Body of pancreas (tissue), 4 donors: ENCODE measurements at regions not wholly inside any gene's neighbourhood (a gene's known extent, or its start where the extent isn't known, plus 50 kb on each side); places are given as distances from the start of the nearest gene placed in this dataset.

ENCODE experiments used
- ATAC-seq: fragments of 150-250 bp; one replicate; pipeline ENCODE4 v1.9.1; 2016
- DNase-seq, 4 donors: peaks; one replicate each; pipeline ENCODE4 v3.0.0-alpha.2; 2019
- H3K27ac ChIP-seq, 4 donors: fragments of 200-600 bp; sonication (generic); 1 replicate in 3 of 4; 2 replicates in 1 of 4; pipeline versions ENCODE4 v1.5.1 to v1.6.1; 2016 to 2019; ENCODE audit warnings: mild to moderate bottlenecking in 1 of 4, mixed read lengths in 1 of 4, moderate library complexity in 1 of 4
- H3K27me3 ChIP-seq, 2 donors: fragments of 200-600 bp; sonication (generic); one replicate each; pipeline ENCODE4 v1.6.0; 2016; ENCODE audit warnings: mild to moderate bottlenecking in 1 of 2
- H3K36me3 ChIP-seq, 2 donors: fragments of 200-600 bp; sonication (generic); replicated peaks in 1 of 2; 2 replicates each; pipeline ENCODE4 v1.5.1; 2016; ENCODE audit warnings: low read depth in 2 of 2; ENCODE audit not compliant: insufficient read depth in 1 of 2
- H3K4me1 ChIP-seq: fragments of 200-600 bp; sonication (generic); one replicate; pipeline ENCODE4 v1.6.0; 2016
- H3K4me3 ChIP-seq, 2 donors: fragments of 200-600 bp; sonication (generic); 1 replicate in 1 of 2; 2 replicates in 1 of 2; pipeline ENCODE4 v1.5.1; 2016 to 2019
- H3K9me3 ChIP-seq, 3 donors: fragments of 200-600 bp; sonication (generic); 1 replicate in 2 of 3; 2 replicates in 1 of 3; pipeline ENCODE4 v1.5.1; 2016
- POLR2A ChIP-seq, 3 donors: fragments of 450-650 bp; IDR thresholded peaks; one replicate each; pipeline ENCODE4 v1.6.1; 2016; ENCODE audit warnings: antibody characterized with exemption in 3 of 3, mild to moderate bottlenecking in 2 of 3
- whole genome bisulfite sequencing, 2 donors: methylation state at CpG; one replicate each; pipeline ENCODE4 v1.1.5; 2017; 5-methylcytosine and 5-hydroxymethylcytosine counted together
- intact Hi-C: fragments of 100-400 bp; cut with DNase I; formaldehyde crosslinking; loops from one replicate; pipeline ENCODE4 v1.15.1; 2023
- TF ChIP-seq, protein P1 (sequence below), 7 experiments: fragments of 450-650 bp in 4 of 7; fragments of 200-600 bp in 3 of 7; sonication (generic) in 3 of 7; IDR thresholded peaks; one replicate each; pipeline ENCODE4 v1.5.1; 2016 to 2019; ENCODE audit warnings: antibody characterized with exemption in 7 of 7

DNA sequence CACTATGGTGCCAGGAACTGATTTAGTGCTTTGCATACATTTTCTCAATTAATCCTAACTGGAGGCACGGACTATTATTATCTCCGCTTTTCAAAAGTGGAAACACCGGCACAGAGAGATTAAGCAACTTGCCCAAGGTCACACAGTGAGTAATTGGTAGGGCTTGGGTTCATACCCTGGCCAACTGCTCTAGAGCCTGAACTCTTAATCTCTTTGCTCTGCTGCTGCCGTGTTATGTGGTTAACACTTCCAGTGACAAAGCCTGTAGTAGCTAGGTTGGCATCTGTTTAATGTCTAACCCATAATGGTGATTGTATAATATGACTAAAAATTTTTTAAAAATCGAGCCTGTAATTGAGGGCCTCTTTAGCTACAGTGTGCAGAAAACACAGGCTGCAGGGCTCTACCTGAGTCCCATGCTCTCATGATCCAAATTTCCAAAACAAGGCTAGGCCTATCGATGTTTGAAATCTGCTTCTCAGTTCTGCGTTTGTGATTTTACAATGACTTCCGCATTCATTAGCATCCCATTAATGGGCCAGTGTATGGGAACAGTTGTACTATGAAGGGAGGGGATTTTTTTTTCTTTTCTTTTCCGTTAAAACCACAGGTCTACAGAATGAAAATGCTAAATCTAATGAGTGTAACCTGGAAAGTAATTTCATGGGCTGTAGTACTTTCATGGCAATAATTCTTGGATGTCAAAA lies 219.3 kb upstream of the JADE1 start:
- intact Hi-C loops: no loop called here
- WGBS, 2 donors: 16 to 21% methylated on average over 9 of the region's 9 CpGs
- Histone ChIP-seq H3K27ac (peak overlapping the region; percentile 35 to 89 (median 86)), H3K4me3 (no peak overlapping the region), H3K27me3 (no peaks in the 10 kb centered on the region), H3K4me1 (peaks cover 69% of the 10 kb centered on the region), H3K36me3 (no peaks in the 10 kb centered on the region), H3K9me3 (no peaks in the 10 kb centered on the region)
- TF ChIP-seq, protein P1, sequence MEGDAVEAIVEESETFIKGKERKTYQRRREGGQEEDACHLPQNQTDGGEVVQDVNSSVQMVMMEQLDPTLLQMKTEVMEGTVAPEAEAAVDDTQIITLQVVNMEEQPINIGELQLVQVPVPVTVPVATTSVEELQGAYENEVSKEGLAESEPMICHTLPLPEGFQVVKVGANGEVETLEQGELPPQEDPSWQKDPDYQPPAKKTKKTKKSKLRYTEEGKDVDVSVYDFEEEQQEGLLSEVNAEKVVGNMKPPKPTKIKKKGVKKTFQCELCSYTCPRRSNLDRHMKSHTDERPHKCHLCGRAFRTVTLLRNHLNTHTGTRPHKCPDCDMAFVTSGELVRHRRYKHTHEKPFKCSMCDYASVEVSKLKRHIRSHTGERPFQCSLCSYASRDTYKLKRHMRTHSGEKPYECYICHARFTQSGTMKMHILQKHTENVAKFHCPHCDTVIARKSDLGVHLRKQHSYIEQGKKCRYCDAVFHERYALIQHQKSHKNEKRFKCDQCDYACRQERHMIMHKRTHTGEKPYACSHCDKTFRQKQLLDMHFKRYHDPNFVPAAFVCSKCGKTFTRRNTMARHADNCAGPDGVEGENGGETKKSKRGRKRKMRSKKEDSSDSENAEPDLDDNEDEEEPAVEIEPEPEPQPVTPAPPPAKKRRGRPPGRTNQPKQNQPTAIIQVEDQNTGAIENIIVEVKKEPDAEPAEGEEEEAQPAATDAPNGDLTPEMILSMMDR (IDR thresholded peaks at IDR 0.05): no peak
- no peak for TF ChIP-seq POLR2A (IDR thresholded peaks at IDR 0.05)
- ATAC-seq: peak; percentile 76
- peak; percentile 53 to 75 (median 57) for DNase-seq

DNA sequence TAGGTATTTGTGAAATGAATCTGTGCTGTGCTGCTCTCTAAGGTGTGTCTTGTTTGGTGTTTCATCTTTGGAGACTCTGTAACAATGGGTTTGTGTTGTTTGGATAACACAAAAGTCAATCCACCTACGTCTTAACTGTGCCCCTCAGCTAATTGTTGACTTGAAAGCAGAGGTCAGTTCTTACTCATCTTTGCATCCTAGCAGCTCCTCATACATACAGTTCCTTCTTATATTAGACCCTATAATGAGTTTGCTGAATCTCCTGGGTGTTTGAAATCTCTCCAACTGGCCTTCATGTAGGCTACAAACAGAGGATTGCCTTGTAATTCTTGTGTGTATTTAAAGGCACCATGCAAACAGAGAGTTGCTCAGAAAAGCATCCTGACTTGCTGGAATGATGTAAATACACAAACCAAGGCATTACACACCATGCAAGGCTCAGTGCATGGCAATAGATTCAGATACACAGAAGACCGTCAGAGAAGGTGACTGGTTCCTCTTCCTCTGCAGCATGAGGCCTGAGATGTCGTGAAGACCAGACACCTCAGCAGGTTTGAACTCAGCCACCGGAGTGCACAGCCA lies 220.0 kb upstream of the JADE1 start:
- Histone ChIP-seq H3K4me1 (peaks cover 74% of the 10 kb centered on the region), H3K36me3 (no peaks in the 10 kb centered on the region), H3K4me3 (no peak overlapping the region), H3K27ac (peak overlapping the region; percentile 35 to 89 (median 86)), H3K9me3 (no peaks in the 10 kb centered on the region), H3K27me3 (no peaks in the 10 kb centered on the region)
- no peak for TF ChIP-seq POLR2A (IDR thresholded peaks at IDR 0.05)
- TF ChIP-seq, protein P1 (IDR thresholded peaks at IDR 0.05): no peak
- DNase-seq: no peak
- intact Hi-C loops: no loop called here
- WGBS, 2 donors: 37 to 43% methylated on average over 4 of the region's 4 CpGs
- ATAC-seq: no peak

- Histone ChIP-seq H3K4me3 (no peak overlapping the region), H3K4me1 (peaks cover 83% of the 10 kb centered on the region), H3K9me3 (no peaks in the 10 kb centered on the region), H3K27ac (peak overlapping the region in 2 of 4 donors; percentile 24 to 86), H3K27me3 (no peaks in the 10 kb centered on the region), H3K36me3 (no peaks in the 10 kb centered on the region)
- 95% methylated on average over 5 of the region's 5 CpGs for WGBS, 2 donors
- DNase-seq (no peak), ATAC-seq (no peak)
- TF ChIP-seq POLR2A (IDR thresholded peaks at IDR 0.05): no peak
- TF ChIP-seq, protein P1 (IDR thresholded peaks at IDR 0.05): no peak
- intact Hi-C loops: no loop called here
These were observed 222.1 kb upstream of the JADE1 start for GRCh38 chr4:128587382-128587781.

GRCh38 chr4:128583753-128584712 lies 225.5 kb upstream of the JADE1 start:
- no peaks in the 10 kb centered on the region for H3K9me3 ChIP-seq
- TF ChIP-seq, protein P1 (IDR thresholded peaks at IDR 0.05): peak in 3 of 7 experiments; percentile 9 to 22 (median 22)
- peak in 2 of 3 donors; percentile 78 for TF ChIP-seq POLR2A (IDR thresholded peaks at IDR 0.05)
- no peaks in the 10 kb centered on the region for H3K27me3 ChIP-seq
- H3K27ac ChIP-seq: peak overlapping the region; percentile 65 to 98 (median 92)
- peaks cover 56% of the 10 kb centered on the region for H3K4me1 ChIP-seq
- H3K36me3 ChIP-seq: no peaks in the 10 kb centered on the region
- ATAC-seq: peak; percentile 96
- intact Hi-C loops: no loop called here
- no peak overlapping the region for H3K4me3 ChIP-seq
- WGBS, 2 donors: 29 to 31% methylated on average over 7 of the region's 7 CpGs
- peak; percentile 94 to 97 (median 96) for DNase-seq
